NCI-H526 (cell line): ENCODE measurements at regions not wholly inside any gene's neighbourhood (a gene's known extent, or its start where the extent isn't known, plus 50 kb on each side); places are given as distances from the start of the nearest gene placed in this dataset.
"Not testable (repeated sequence)": the region's sequence is repeated elsewhere in the genome, so short reads cannot be mapped to it uniquely, and the experiment has no call there.

Source experiments
- DNase-seq, 2 experiments: peaks; one replicate each; lab custom pipeline; 2025; lab: John Stamatoyannopoulos, UW

GRCh38 chr13:21879263-21879914 lies 208.5 kb downstream of the FGF9 start:
- DNase-seq: no peak

DNA sequence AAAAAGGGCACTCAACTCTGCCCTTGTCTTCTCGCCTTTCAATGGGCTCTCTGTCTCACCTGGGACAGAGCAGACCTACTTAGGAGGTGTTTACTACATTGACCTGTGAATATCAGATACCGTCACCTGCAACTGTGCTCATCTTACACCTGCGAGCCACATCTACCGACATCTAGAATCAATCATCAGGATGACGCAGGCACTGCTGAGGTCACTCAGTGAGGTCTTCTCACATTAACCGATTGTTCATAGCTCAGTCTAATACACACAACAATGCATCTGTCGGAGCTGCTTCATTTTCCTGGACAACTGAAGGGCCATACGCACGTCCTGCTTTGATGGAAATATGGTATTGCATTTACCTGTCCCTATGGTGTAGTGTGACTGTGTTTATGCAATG lies 211.9 kb downstream of the FGF9 start:
- DNase-seq: peak; percentile 84 to 85

GRCh38 chr13:21883713-21884112 lies 212.8 kb downstream of the FGF9 start:
- DNase-seq: peak; percentile 36 to 41

- DNase-seq: peak; percentile 19 to 66
These were observed 213.5 kb downstream of the FGF9 start for GRCh38 chr13:21884299-21884909.

- no peak for DNase-seq
These were observed 214.2 kb downstream of the FGF9 start for GRCh38 chr13:21884965-21885567.

DNA sequence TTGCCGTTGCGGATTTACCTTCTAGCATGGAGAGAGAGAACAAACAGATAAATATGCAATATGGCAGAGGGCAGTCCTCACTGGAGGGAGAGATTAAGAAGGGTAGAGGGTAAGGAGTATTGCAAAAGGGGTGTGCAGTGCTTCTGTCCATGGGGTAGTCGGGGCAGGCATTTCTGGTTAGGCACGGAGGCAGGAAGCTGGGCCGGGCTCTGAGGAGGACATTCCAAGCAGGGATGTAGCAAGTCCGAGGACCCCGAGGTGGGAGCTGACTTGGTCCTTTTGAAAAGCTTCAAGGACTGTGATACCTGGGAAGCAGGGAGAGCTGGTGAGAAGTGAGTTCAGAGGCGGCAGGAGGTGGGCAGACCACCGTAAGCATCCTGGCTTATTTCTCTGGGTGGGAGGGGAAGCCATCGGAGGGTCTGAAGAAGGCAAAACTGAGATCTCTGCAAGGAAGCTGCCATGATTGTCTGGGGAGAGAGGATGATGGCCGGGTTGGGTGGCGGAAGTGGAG lies 214.9 kb downstream of the FGF9 start:
- DNase-seq: no peak

DNA sequence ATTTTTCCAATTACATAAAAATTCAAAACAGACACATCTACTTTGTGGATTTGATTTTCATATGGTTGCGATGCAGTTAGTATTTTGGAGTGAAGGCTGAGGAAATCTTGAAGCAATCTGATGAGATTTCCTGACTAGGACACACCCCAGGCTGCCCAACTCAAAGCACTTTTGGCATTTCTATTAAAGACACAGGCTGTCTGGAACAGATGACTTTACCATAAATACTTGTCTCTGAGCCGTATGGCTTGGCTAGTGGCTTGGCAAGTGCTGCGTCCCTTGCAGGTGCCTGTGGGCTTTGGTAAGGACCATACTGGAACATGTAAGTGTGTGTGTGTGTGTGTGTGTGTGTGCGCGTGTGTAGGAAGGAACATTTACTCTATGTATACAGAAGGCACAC lies 218.8 kb downstream of the FGF9 start:
- no peak for DNase-seq

DNA sequence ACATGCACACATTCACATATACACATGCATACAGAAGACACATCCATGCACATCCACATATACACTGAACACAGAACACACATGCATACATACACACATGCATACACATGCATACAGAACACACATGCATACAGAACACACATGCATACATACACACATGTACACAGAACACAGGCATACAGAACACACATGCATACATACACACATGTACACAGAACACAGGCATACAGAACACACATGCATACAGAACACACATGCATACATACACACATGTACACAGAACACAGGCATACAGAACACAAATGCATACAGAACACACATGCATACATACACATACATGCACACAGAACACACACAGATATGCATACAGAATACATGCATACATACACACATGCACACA lies 219.3 kb downstream of the FGF9 start:
- DNase-seq: not testable (repeated sequence)

- no peak for DNase-seq
These were observed 223.2 kb downstream of the FGF9 start for GRCh38 chr13:21894091-21894490.

- no peak for DNase-seq
These were observed 224.1 kb downstream of the FGF9 start for GRCh38 chr13:21894703-21895699.

DNA sequence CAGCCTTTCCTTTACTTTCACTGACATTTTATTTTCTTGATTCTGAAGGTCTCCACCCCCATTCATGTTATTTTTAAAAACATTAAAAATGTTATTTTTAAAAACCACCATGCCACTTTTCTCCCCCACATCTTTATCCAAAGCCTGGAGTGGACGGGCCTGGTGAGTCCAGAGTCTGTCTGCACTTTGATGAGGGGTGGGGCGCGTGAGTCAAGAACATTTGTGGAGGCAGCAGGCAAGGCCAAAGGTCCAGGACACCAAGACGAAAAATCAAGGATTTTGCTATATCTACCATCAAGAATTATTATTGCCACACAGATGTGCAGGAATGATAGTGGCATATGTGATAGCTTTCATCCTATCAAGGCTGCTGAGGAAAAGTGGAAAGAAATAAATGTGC lies 224.9 kb downstream of the FGF9 start:
- no peak for DNase-seq

DNA sequence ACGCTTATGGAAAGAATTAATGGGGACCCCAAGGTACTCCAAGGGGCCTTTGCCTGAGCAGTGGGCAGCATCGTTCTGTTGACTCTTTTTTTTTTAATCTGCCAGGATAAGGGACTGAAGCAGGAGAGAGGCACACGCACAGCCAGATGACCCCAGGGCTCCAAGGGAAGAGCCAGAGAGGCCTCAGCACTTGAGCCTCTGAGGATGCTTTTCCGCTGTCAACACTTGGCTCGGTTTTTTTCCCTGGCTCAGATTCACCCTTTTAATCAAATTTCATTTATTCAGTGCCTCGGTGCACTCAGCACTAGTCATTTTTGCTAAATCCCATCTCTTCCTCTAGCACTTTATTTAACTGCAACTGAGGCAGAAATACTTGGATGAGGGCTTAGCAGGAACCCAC lies 226.3 kb downstream of the FGF9 start:
- no peak for DNase-seq

- DNase-seq: no peak
These were observed 227.6 kb downstream of the FGF9 start for GRCh38 chr13:21898459-21898858.

GRCh38 chr13:21898945-21899344 lies 228.1 kb downstream of the FGF9 start:
- no peak for DNase-seq

DNA sequence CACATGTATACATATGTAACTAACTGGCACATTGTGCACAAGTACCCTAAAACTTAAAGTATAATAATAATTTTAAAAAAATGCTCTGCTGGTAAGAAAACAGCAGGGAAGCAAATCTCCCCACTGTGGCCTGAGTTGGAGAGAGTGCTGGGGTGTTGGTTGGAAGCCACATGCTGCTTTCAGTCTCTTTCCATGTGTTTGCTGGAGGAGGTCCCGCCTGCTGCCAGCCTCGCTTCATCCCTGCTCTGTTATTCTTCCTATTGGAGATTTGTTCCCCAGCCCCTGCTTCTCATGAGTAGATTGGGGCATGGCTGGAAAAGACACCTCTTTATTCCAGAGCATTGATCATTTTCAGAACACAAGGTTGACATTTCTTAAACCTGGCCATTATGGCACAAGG lies 230.5 kb downstream of the FGF9 start:
- no peak for DNase-seq

- no peak for DNase-seq
These were observed 231.2 kb downstream of the FGF9 start for GRCh38 chr13:21901811-21902708.

DNA sequence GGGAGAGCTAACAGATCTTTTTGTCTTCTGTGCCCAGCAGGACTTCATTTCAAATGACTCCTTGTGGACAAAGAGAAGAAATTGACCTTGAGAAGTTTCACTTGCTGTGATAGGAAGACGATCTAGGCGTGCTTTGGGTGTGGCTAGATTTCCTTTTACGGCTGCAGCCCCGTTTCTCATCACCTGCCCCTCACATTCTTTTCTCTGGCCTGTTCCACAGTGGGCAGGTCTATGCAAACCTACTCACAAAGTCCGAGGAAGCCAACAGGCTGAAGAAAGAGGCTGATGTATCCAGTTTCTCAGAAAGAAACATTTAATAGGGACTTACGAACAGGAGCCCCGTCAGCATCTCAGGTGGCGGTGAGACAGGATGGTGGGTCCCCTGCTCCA lies 231.8 kb downstream of the FGF9 start:
- no peak for DNase-seq

GRCh38 chr13:21905486-21905885 lies 234.6 kb downstream of the FGF9 start:
- DNase-seq: no peak

DNA sequence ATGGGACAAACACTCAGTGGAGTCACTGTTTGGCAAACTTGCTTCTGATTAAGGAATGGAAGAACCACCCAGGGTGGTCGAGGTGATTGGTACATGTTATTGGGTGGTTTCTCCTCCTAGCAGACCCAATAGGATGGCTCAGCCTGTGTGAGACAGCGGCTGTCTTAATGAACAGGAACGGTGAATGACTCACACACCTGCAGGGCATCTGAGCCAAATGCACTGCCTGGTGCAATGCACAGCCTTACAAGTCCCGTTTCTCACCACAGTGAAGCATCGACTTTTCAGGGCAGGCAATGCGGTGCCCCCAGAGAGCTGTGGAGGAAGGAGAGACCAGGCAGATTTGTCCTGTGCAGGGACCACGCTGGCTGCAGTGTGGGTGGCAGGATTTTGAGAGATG lies 238.5 kb downstream of the FGF9 start:
- DNase-seq: no peak

DNA sequence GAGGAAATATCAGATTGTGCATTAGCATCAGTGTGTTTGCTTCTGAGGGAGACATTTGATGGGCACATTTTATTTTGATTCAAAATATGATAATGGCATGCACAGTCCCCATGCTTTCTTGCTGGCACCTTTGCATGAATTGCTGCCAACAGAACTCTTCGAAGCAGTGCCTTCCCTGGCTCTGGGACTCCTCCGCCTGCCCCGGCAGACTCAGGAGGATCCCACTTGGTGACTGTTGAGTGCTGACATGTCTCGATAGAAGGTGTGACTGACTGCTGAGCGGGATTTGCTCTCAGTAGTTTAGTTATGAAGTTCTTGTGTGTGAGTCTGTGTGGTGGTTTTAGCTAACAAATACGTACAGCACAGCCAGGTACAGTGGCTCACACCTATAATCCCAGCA lies 239.7 kb downstream of the FGF9 start:
- no peak for DNase-seq

GRCh38 chr13:21911646-21912298 lies 240.9 kb downstream of the FGF9 start:
- DNase-seq: no peak
